GM10266 (cell line): ENCODE measurements at regions not wholly inside any gene's neighbourhood (a gene's known extent, or its start where the extent isn't known, plus 50 kb on each side); places are given as distances from the start of the nearest gene placed in this dataset.

Source experiments
- DNase-seq: peaks from one replicate; pipeline ENCODE4 v3.0.0; 2012; ENCODE audit errors: extremely low spot score
- TF ChIP-seq, protein P1 (sequence below): IDR thresholded peaks from 2 replicates; pipeline ENCODE4 v1.5.1; 2012; ENCODE audit warnings: mild to moderate bottlenecking, low read depth; ENCODE audit not compliant: control insufficient read depth, insufficient read depth; ENCODE audit errors: missing control alignments

DNA sequence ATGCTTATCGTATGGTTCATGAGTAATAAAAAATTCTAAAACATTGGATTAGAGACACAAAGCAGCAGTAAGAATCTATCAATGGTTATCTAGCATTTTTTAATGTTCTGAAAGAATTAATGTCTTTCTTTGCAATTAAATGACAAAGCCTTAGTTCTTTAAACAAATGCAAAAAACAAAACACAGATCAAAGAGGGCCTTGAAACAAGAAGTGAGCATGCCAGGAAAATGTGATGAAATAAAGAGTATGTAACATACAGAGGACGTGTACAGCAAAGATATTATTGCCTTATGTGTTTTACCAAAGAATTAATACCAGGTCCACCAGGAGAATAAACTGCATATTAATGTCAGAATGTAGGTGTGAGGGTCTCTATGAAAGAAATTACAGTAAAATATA lies 812.3 kb upstream of the GRAMD2B start:
- TF ChIP-seq, protein P1, sequence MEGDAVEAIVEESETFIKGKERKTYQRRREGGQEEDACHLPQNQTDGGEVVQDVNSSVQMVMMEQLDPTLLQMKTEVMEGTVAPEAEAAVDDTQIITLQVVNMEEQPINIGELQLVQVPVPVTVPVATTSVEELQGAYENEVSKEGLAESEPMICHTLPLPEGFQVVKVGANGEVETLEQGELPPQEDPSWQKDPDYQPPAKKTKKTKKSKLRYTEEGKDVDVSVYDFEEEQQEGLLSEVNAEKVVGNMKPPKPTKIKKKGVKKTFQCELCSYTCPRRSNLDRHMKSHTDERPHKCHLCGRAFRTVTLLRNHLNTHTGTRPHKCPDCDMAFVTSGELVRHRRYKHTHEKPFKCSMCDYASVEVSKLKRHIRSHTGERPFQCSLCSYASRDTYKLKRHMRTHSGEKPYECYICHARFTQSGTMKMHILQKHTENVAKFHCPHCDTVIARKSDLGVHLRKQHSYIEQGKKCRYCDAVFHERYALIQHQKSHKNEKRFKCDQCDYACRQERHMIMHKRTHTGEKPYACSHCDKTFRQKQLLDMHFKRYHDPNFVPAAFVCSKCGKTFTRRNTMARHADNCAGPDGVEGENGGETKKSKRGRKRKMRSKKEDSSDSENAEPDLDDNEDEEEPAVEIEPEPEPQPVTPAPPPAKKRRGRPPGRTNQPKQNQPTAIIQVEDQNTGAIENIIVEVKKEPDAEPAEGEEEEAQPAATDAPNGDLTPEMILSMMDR = no peak
- DNase-seq = no peak

DNA sequence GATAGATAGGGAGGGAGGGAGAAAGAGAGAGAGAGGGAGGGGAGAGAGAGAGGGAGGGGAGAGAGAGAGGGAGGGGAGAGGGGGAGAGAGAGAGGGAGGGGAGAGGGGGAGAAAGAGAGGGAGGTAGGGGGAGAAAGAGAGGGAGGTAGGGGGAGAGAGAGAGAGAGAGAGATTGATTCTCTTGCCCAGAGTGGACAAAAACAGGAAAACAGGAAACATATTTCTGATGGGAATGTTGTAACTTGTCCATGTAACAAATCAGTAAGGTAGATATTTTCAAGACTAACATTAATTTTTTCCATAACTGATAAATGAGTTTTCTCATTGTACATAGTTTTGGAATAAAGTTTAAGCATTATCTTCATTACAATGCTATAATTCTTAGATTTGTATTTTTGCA lies 811.7 kb upstream of the GRAMD2B start:
- TF ChIP-seq, protein P1 = no peak
- DNase-seq = no peak

DNA sequence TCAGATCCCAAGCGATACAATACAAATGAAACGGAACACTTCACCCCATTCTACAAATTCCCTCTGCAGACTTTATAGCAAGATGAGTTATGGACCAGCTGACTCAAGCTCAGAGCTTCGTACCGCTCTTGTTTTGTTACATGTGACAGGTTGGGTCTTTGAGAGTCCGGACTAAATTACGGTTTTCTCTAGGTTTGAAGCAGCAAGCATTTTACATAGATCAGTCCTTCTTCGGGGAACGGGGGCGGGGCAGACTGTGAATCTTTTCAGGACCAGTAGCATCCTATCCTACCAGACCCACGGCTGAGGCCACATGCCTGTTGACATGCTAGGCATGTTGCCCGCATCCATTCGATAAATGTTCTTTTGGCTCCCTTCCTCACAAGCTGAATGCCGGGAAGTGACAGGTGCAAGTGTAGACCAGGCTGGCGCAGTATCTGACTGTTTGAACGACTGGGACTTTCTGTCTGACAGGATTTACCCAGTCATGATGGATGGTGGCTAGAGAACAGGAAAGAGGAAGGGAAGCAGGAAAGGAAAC lies 811.0 kb upstream of the GRAMD2B start:
- DNase-seq = no peak
- TF ChIP-seq, protein P1 = no peak

DNA sequence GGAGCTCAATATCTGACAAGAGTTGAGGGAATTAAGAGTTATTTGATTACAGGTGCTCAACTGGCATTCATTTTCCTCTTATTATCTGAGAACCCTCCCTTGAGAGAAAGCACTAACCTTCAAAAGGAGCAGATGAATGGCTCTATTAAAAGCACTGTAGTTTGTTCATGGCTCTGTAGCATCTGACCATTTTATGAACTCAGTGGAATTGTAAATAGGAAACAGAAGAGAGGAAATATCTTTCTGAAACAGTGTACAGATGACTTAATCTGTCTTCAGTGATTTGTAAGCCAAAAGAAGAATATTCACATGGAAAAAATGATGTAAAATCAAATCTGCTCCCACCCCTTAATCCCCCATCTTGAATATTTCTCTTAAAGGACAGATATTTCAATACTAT lies 810.4 kb upstream of the GRAMD2B start:
- TF ChIP-seq, protein P1 = no peak
- no peak for DNase-seq

DNA sequence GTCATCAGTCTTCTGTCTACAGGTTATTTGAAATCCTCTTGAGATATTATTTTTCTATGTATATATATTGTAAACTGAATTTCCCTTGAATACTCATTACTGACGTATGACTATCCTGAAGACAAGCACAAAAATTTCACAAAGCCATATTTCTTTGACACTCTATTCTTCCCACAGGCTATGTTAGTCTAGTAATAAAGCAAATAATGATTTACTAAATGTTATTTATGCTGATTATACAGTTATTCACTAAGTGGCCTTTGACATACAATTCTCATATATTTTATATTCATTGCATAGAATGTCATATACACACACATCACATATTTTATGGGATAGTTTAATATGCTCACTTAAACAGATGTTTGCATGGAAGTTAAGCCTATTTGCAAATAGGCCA lies 793.0 kb upstream of the GRAMD2B start:
- no peak for DNase-seq
- TF ChIP-seq, protein P1 = no peak

DNA sequence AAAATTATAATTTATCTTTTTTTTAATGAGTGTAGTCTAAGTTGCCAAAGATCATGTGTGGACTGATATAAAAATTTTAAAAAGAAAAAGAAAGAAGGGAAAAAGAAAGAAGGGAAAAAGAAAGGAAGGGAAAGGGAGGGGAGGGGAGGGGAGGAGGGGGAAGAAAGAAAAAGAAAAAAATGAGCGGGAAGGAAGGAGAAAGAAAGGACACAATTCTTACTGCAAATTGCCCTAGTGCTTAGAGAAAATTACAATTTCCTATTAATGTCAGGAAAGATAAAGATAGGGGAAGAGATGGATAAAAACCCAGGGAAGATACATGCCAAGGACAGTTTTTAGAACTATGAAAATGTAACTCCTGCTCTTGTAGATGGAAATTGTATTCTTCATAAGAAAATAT lies 789.7 kb upstream of the GRAMD2B start:
- no peak for DNase-seq

DNA sequence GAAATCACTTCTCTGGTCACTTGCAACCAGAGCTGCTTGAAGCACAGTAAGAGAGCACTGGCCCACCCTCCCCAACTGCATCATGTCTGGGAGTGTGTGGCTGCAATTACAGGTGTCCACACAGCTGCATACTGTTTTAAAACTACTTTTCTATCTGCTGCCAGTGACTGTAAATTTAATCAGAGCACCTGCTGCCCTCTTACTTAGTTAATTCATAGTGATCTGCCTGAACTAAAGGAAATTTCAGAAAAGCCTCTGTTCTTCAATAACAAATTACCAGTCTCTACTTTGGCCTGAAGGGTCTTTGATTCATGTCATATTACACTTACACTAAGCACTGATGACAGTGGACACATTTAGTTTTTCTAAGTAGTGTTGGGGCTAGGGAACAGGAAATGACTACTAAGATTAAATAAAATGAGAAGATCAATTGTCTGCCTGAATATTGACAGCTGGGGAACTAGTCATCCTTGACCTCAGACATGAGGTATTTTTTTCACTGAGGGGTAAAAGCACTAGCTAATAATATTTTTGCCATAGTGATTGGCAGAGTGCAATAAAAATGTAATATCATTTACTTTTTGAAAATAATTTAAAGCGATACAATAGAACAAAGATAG lies 788.9 kb upstream of the GRAMD2B start:
- no peak for DNase-seq
- TF ChIP-seq, protein P1 = no peak

More for the DNA sequence above, 789.7 kb upstream of the GRAMD2B start:
- TF ChIP-seq, protein P1 = no peak
